Astrocyte (in vitro differentiated cells and primary cell): ENCODE measurements at regions not wholly inside any gene's neighbourhood (a gene's known extent, or its start where the extent isn't known, plus 50 kb on each side); places are given as distances from the start of the nearest gene placed in this dataset.

Experiments used
- DNase-seq: peaks from one replicate; pipeline ENCODE4 v3.0.0-alpha.2; 2010; ENCODE audit warnings: low read depth
- FAIRE-seq: peaks from 2 replicates; lab custom pipeline; 2011; peaks lifted over from hg19 to GRCh38; lab: Jason Lieb, UNC
- H2AFZ ChIP-seq: 2 replicates; pipeline ENCODE4 v1.6.0; 2012; ENCODE audit warnings: low read depth, low read length, inconsistent platforms
- H3K27ac ChIP-seq: 2 replicates; pipeline ENCODE4 v1.5.1; 2011; ENCODE audit warnings: low read depth, low read length, inconsistent platforms
- H3K27me3 ChIP-seq: 2 replicates; pipeline ENCODE4 v1.6.0; 2011; ENCODE audit warnings: low read length, inconsistent platforms; ENCODE audit not compliant: insufficient read depth
- H3K36me3 ChIP-seq: 2 replicates; pipeline ENCODE4 v1.5.1; 2011; ENCODE audit warnings: low read length, inconsistent platforms; ENCODE audit not compliant: insufficient read depth
- H3K4me1 ChIP-seq: 2 replicates; pipeline ENCODE4 v1.5.1; 2011; ENCODE audit warnings: low read length, inconsistent platforms; ENCODE audit not compliant: insufficient read depth
- H3K4me2 ChIP-seq: 2 replicates; pipeline ENCODE4 v1.6.0; 2012; ENCODE audit warnings: low read length, inconsistent platforms
- H3K4me3 ChIP-seq: 2 replicates; pipeline ENCODE4 v1.5.1; 2011; ENCODE audit warnings: low read depth, mild to moderate bottlenecking, low read length, inconsistent platforms; ENCODE audit not compliant: insufficient read depth
- H3K79me2 ChIP-seq: 2 replicates; pipeline ENCODE4 v1.6.0; 2012; ENCODE audit warnings: mild to moderate bottlenecking, low read length, inconsistent platforms; ENCODE audit not compliant: insufficient read depth
- H3K9ac ChIP-seq: 2 replicates; pipeline ENCODE4 v1.6.0; 2012; ENCODE audit warnings: mild to moderate bottlenecking, low read length, inconsistent platforms
- H3K9me3 ChIP-seq: 2 replicates; pipeline ENCODE4 v1.5.1; 2012; ENCODE audit warnings: low read depth, mild to moderate bottlenecking, low read length, inconsistent platforms; ENCODE audit not compliant: insufficient read depth
- H4K20me1 ChIP-seq: 2 replicates; pipeline ENCODE4 v1.6.0; 2012; ENCODE audit warnings: low read length, inconsistent platforms; ENCODE audit not compliant: insufficient read depth
- H3K27ac Mint-ChIP-seq: one replicate; pipeline ENCODE4 v1.8.0; 2021; ENCODE audit warnings: mild to moderate bottlenecking, mixed read lengths; ENCODE audit not compliant: unreplicated experiment
- H3K27me3 Mint-ChIP-seq: one replicate; pipeline ENCODE4 v1.8.0; 2021; ENCODE audit warnings: low read depth, mixed read lengths; ENCODE audit not compliant: unreplicated experiment
- H3K36me3 Mint-ChIP-seq: one replicate; pipeline ENCODE4 v1.8.0; 2021; ENCODE audit warnings: low read depth, mixed read lengths; ENCODE audit not compliant: unreplicated experiment
- H3K4me1 Mint-ChIP-seq: one replicate; pipeline ENCODE4 v1.8.0; 2021; ENCODE audit warnings: low read depth, mixed read lengths; ENCODE audit not compliant: unreplicated experiment
- H3K4me3 Mint-ChIP-seq: one replicate; pipeline ENCODE4 v1.8.0; 2021; ENCODE audit warnings: mild to moderate bottlenecking, moderate library complexity, mixed read lengths; ENCODE audit not compliant: unreplicated experiment
- H3K9me3 Mint-ChIP-seq: one replicate; pipeline ENCODE4 v1.8.0; 2021; ENCODE audit warnings: mild to moderate bottlenecking, mixed read lengths; ENCODE audit not compliant: unreplicated experiment
- CTCF ChIP-seq: IDR thresholded peaks from 2 replicates; pipeline ENCODE4 v1.5.1; 2011; ENCODE audit warnings: low read depth, mild to moderate bottlenecking, inconsistent platforms, low read length, moderate library complexity; ENCODE audit not compliant: insufficient read depth
- EZH2 ChIP-seq: IDR thresholded peaks from 2 replicates; pipeline ENCODE4 v1.6.1; 2012; ENCODE audit warnings: mild to moderate bottlenecking, low read length, inconsistent platforms; ENCODE audit not compliant: insufficient read depth

- Histone ChIP-seq H3K27ac (no peak overlapping the region), H3K27me3 (peaks cover 1% of the 10 kb centered on the region), H2AFZ (no peak overlapping the region), H3K36me3 (no peaks in the 10 kb centered on the region), H3K4me3 (no peak overlapping the region), H3K79me2 (no peaks in the 10 kb centered on the region), H3K9me3 (no peaks in the 10 kb centered on the region), H3K4me2 (no peak overlapping the region), H3K9ac (no peak overlapping the region), H4K20me1 (no peaks in the 10 kb centered on the region), H3K4me1 (peaks cover 10% of the 10 kb centered on the region)
- no peak overlapping the region for H3K27ac Mint-ChIP-seq
- peaks cover 15% of the 10 kb centered on the region for H3K4me1 Mint-ChIP-seq
- no peaks in the 10 kb centered on the region for H3K27me3 Mint-ChIP-seq
- DNase-seq (no peak), FAIRE-seq (no peak)
- TF ChIP-seq CTCF (no peak), EZH2 (no peak)
- H3K36me3 Mint-ChIP-seq = peaks cover 1% of the 10 kb centered on the region
- H3K4me3 Mint-ChIP-seq = no peak overlapping the region
- H3K9me3 Mint-ChIP-seq = no peaks in the 10 kb centered on the region
Measured at GRCh38 chr2:105449076-105449475, 50.2 kb upstream of the FHL2 start.
